Left ventricle myocardium inferior (tissue), 1 donor: ENCODE measurements at regions not wholly inside any gene's neighbourhood (a gene's known extent, or its start where the extent isn't known, plus 50 kb on each side); places are given as distances from the start of the nearest gene placed in this dataset.

Source experiments
- DNase-seq: peaks from one replicate; pipeline ENCODE4 v3.0.0-alpha.2; 2020
- H3K27ac ChIP-seq: fragments of 200-600 bp; replicated peaks from 2 replicates; pipeline ENCODE4 v1.8.0; 2021
- H3K27me3 ChIP-seq: fragments of 200-600 bp; 2 replicates; pipeline ENCODE4 v1.8.0; 2021; ENCODE audit warnings: low read depth
- H3K36me3 ChIP-seq: fragments of 200-600 bp; 2 replicates; pipeline ENCODE4 v1.8.0; 2021
- H3K4me1 ChIP-seq: fragments of 200-600 bp; 2 replicates; pipeline ENCODE4 v1.8.0; 2021
- H3K4me3 ChIP-seq: fragments of 200-600 bp; 2 replicates; pipeline ENCODE4 v1.8.0; 2021; ENCODE audit warnings: mild to moderate bottlenecking, moderate library complexity
- H3K9me3 ChIP-seq: fragments of 200-600 bp; replicated peaks from 2 replicates; pipeline ENCODE4 v1.8.0; 2021
- intact Hi-C: fragments of 100-400 bp; cut with micrococcal nuclease; formaldehyde crosslinking; loops from one replicate; pipeline ENCODE4 v1.11.0; 2022
- TF ChIP-seq, protein P1 (sequence below): fragments of 200-600 bp; IDR thresholded peaks from 2 replicates; pipeline ENCODE4 v1.8.0; 2021; ENCODE audit warnings: antibody characterized with exemption, mild to moderate bottlenecking, borderline replicate concordance
- donor health status: DM: no; HTN: yes; CAD: no; lungs with severe emphysema.

DNA sequence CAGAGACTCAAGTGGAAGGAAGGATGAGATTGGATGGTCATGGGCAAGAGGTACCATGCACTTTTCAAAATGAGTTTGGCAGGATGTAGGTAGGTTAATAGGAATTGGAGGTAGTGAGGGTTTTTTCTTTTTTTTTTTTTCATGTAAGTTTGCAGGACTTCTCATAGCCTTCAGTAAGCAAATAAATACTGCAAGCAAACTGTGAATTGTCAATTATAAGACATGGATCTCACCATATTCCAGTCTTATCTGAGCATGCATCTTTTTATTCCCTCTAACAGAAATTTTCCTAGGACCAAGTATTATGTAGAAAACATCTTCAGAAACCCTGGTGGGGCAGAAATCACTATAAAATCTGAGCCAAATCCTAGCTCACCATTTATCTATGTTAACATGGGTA lies 584.6 kb upstream of the CDH5 start:
- H3K27me3 ChIP-seq, result peaks cover 11% of the 10 kb centered on the region
- TF ChIP-seq, protein P1, sequence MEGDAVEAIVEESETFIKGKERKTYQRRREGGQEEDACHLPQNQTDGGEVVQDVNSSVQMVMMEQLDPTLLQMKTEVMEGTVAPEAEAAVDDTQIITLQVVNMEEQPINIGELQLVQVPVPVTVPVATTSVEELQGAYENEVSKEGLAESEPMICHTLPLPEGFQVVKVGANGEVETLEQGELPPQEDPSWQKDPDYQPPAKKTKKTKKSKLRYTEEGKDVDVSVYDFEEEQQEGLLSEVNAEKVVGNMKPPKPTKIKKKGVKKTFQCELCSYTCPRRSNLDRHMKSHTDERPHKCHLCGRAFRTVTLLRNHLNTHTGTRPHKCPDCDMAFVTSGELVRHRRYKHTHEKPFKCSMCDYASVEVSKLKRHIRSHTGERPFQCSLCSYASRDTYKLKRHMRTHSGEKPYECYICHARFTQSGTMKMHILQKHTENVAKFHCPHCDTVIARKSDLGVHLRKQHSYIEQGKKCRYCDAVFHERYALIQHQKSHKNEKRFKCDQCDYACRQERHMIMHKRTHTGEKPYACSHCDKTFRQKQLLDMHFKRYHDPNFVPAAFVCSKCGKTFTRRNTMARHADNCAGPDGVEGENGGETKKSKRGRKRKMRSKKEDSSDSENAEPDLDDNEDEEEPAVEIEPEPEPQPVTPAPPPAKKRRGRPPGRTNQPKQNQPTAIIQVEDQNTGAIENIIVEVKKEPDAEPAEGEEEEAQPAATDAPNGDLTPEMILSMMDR, result no peak
- H3K9me3 ChIP-seq, result peaks cover 9% of the 10 kb centered on the region
- H3K36me3 ChIP-seq, result no peaks in the 10 kb centered on the region
- no peak overlapping the region for H3K27ac ChIP-seq
- no peaks in the 10 kb centered on the region for H3K4me1 ChIP-seq
- no peak overlapping the region for H3K4me3 ChIP-seq
- intact Hi-C loops, result no loop called here
- DNase-seq, result no peak

DNA sequence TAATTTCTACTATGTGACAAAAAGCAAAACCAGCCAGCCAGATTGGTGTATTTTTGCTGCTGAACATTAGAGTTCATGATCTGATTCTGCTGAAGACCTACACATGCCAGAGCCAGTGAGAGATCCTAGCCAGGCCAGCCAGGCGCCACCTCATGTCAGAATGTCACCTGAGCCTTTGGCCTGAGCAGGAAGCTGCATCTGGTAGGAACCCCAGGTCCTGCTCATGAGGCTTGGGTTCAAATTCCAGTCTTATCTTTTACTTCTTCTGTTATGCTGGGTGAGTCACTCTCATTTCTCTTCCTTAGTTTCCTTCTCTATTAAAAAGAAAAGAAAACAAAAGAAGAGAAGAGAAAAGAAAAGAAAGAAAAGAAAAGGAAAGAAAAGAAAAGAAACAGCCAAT lies 585.1 kb upstream of the CDH5 start:
- Histone ChIP-seq H3K4me1 (no peaks in the 10 kb centered on the region), H3K27ac (no peak overlapping the region), H3K36me3 (no peaks in the 10 kb centered on the region), H3K9me3 (peaks cover 14% of the 10 kb centered on the region), H3K4me3 (no peak overlapping the region), H3K27me3 (peaks cover 11% of the 10 kb centered on the region)
- TF ChIP-seq, protein P1, result no peak
- no peak for DNase-seq
- intact Hi-C loops, result no loop called here

DNA sequence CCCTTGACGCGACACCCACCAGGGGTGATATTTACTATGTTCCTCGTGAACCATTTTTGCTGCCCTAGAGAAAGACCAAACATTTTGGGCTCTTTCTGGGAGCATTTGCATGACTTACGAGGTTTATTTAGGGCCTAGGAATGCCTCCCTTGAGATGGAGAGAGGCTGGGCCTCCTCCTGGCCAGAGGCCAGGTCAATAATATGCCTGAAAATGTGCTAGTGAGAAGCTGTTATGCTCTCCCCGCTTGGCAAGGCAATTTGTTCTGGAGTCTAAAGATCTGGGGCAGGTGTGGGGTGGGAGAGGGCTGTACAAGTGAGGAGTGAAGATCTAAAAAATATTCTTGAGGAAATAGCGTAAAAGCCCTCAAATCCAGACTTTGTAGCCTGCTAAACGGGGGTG lies 587.3 kb upstream of the CDH5 start:
- intact Hi-C loops, result no loop called here
- no peak overlapping the region for H3K4me3 ChIP-seq
- peaks cover 18% of the 10 kb centered on the region for H3K9me3 ChIP-seq
- TF ChIP-seq, protein P1, result no peak
- no peaks in the 10 kb centered on the region for H3K4me1 ChIP-seq
- DNase-seq, result no peak
- no peak overlapping the region for H3K27ac ChIP-seq
- no peaks in the 10 kb centered on the region for H3K36me3 ChIP-seq
- H3K27me3 ChIP-seq, result peaks cover 7% of the 10 kb centered on the region

DNA sequence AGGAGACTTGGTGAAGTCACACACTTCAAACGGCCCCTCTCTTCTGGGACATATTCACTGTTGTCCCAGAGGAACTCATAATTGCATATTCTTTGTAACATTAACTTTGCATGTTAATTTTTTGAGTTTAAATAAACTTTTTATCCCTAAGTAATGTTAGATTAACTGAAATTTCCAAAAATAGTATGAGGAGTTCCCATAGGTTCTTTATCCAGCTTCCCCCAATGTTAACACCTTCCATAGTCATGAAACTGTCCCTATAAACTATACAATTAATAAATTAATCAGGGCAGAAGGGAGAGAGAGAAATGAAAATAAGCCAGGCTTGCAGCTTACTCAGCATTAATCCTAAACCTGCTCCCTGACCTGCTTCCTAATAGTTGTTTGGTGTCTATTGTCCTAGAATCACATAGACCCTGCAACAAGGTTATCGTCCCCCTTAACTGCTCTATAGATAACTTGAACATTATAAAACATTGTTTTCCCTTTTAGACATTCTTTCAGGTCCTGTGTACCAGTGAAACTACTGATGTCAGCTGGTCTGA lies 589.8 kb upstream of the CDH5 start:
- no peak overlapping the region for H3K4me3 ChIP-seq
- no peaks in the 10 kb centered on the region for H3K4me1 ChIP-seq
- H3K27ac ChIP-seq, result no peak overlapping the region
- peaks cover 18% of the 10 kb centered on the region for H3K9me3 ChIP-seq
- H3K36me3 ChIP-seq, result no peaks in the 10 kb centered on the region
- no peaks in the 10 kb centered on the region for H3K27me3 ChIP-seq
- TF ChIP-seq, protein P1, result no peak
- DNase-seq, result no peak
- intact Hi-C loops, result no loop called here

DNA sequence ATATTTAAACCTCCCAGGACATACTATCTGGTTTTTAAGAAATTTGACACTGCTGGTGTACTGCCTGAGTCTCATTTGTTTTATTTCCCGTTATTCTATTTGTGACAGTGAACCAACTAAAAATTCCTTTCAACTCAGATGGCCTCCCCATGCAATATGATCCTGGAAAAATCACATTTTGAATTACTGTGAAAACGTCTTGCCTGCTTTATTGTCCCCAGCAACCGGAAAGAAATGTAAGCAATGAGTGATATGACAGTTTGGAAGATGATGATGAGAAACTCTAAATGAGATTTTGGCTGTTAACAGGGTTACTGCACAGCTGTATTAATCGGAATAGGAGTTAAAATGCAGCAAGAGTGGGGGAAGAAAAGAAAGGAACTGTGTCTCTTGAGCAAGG lies 590.7 kb upstream of the CDH5 start:
- intact Hi-C loops, result no loop called here
- TF ChIP-seq, protein P1, result no peak
- Histone ChIP-seq H3K27me3 (no peaks in the 10 kb centered on the region), H3K27ac (no peak overlapping the region), H3K36me3 (no peaks in the 10 kb centered on the region), H3K4me1 (no peaks in the 10 kb centered on the region), H3K4me3 (no peak overlapping the region), H3K9me3 (peaks cover 21% of the 10 kb centered on the region)
- no peak for DNase-seq
